ENCODE measurements at regions not wholly inside any gene's neighbourhood (a gene's known extent, or its start where the extent isn't known, plus 50 kb on each side); places are given as distances from the start of the nearest gene placed in this dataset.

GRCh38 chrX:118218079-118218478, 101.5 kb upstream of the KLHL13 start:
- peaks cover 0 to 11% of the 10 kb centered on the region in 2 donors for H3K27me3 ChIP-seq
- H3K36me3 ChIP-seq: no peaks in the 10 kb centered on the region
- no peak overlapping the region for H3K4me3 ChIP-seq
- H3K27ac ChIP-seq: no peak overlapping the region
- H3K9me3 ChIP-seq: no peaks in the 10 kb centered on the region
- intact Hi-C loops (cut with DNase I; ENCODE audit: low total_unique reads): no loop called here
- no peaks in the 10 kb centered on the region for H3K4me1 ChIP-seq
- TF ChIP-seq POLR2AphosphoS5 (IDR thresholded peaks at IDR 0.05): no peak
- no peak for TF ChIP-seq POLR2A (IDR thresholded peaks at IDR 0.05)
- TF ChIP-seq CTCF (IDR thresholded peaks at IDR 0.05): no peak
- no peak for DNase-seq (ENCODE audit: low spot score in 2 of 2)

GRCh38 chrX:118218940-118219339, 102.3 kb upstream of the KLHL13 start:
- TF ChIP-seq CTCF (IDR thresholded peaks at IDR 0.05): no peak
- TF ChIP-seq POLR2A (IDR thresholded peaks at IDR 0.05): no peak
- TF ChIP-seq POLR2AphosphoS5 (IDR thresholded peaks at IDR 0.05): no peak
- intact Hi-C loops (cut with DNase I; ENCODE audit: low total_unique reads): no loop called here
- Histone ChIP-seq H3K27me3 (peaks cover 0 to 7% of the 10 kb centered on the region in 2 donors), H3K27ac (no peak overlapping the region), H3K36me3 (no peaks in the 10 kb centered on the region), H3K4me3 (no peak overlapping the region), H3K4me1 (no peaks in the 10 kb centered on the region), H3K9me3 (no peaks in the 10 kb centered on the region)
- DNase-seq (ENCODE audit: low spot score in 2 of 2): no peak

- H3K9me3 ChIP-seq: no peaks in the 10 kb centered on the region
- no peak for DNase-seq (ENCODE audit: low spot score in 2 of 2)
- H3K27me3 ChIP-seq: peaks cover 0 to 5% of the 10 kb centered on the region in 2 donors
- H3K27ac ChIP-seq: peak overlapping the region in 1 of 2 donors; percentile 8
- no peak for TF ChIP-seq POLR2AphosphoS5 (IDR thresholded peaks at IDR 0.05)
- no peak for TF ChIP-seq POLR2A (IDR thresholded peaks at IDR 0.05)
- no peak for TF ChIP-seq CTCF (IDR thresholded peaks at IDR 0.05)
- H3K4me1 ChIP-seq: no peaks in the 10 kb centered on the region
- intact Hi-C loops (cut with DNase I; ENCODE audit: low total_unique reads): no loop called here
- H3K36me3 ChIP-seq: no peaks in the 10 kb centered on the region
- H3K4me3 ChIP-seq: no peak overlapping the region
These were observed 103.3 kb upstream of the KLHL13 start for GRCh38 chrX:118219866-118220265.

GRCh38 chrX:118220509-118220908, 103.9 kb upstream of the KLHL13 start:
- H3K27ac ChIP-seq: peak overlapping the region in 1 of 2 donors; percentile 8
- no peak for TF ChIP-seq POLR2A (IDR thresholded peaks at IDR 0.05)
- no peak for TF ChIP-seq POLR2AphosphoS5 (IDR thresholded peaks at IDR 0.05)
- TF ChIP-seq CTCF (IDR thresholded peaks at IDR 0.05): no peak
- no peaks in the 10 kb centered on the region for H3K9me3 ChIP-seq
- DNase-seq (ENCODE audit: low spot score in 2 of 2): no peak
- no peaks in the 10 kb centered on the region for H3K4me1 ChIP-seq
- H3K4me3 ChIP-seq: no peak overlapping the region
- no peaks in the 10 kb centered on the region for H3K36me3 ChIP-seq
- intact Hi-C loops (cut with DNase I; ENCODE audit: low total_unique reads): no loop called here
- H3K27me3 ChIP-seq: peaks cover 0 to 4% of the 10 kb centered on the region in 2 donors

GRCh38 chrX:118221270-118221669, 104.7 kb upstream of the KLHL13 start:
- H3K4me1 ChIP-seq: no peaks in the 10 kb centered on the region
- H3K4me3 ChIP-seq: no peak overlapping the region
- H3K27me3 ChIP-seq: peaks cover 0 to 4% of the 10 kb centered on the region in 2 donors
- TF ChIP-seq POLR2A (IDR thresholded peaks at IDR 0.05) (no peak), CTCF (IDR thresholded peaks at IDR 0.05) (no peak), POLR2AphosphoS5 (IDR thresholded peaks at IDR 0.05) (no peak)
- DNase-seq (ENCODE audit: low spot score in 2 of 2): no peak
- no peak overlapping the region for H3K27ac ChIP-seq
- intact Hi-C loops (cut with DNase I; ENCODE audit: low total_unique reads): no loop called here
- H3K36me3 ChIP-seq: no peaks in the 10 kb centered on the region
- no peaks in the 10 kb centered on the region for H3K9me3 ChIP-seq
